ENCODE measurements at regions not wholly inside any gene's neighbourhood (a gene's known extent, or its start where the extent isn't known, plus 50 kb on each side); places are given as distances from the start of the nearest gene placed in this dataset.

- TF ChIP-seq, protein P1, sequence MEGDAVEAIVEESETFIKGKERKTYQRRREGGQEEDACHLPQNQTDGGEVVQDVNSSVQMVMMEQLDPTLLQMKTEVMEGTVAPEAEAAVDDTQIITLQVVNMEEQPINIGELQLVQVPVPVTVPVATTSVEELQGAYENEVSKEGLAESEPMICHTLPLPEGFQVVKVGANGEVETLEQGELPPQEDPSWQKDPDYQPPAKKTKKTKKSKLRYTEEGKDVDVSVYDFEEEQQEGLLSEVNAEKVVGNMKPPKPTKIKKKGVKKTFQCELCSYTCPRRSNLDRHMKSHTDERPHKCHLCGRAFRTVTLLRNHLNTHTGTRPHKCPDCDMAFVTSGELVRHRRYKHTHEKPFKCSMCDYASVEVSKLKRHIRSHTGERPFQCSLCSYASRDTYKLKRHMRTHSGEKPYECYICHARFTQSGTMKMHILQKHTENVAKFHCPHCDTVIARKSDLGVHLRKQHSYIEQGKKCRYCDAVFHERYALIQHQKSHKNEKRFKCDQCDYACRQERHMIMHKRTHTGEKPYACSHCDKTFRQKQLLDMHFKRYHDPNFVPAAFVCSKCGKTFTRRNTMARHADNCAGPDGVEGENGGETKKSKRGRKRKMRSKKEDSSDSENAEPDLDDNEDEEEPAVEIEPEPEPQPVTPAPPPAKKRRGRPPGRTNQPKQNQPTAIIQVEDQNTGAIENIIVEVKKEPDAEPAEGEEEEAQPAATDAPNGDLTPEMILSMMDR (IDR thresholded peaks at IDR 0.05), result no peak
- TF ChIP-seq POLR2AphosphoS5 (IDR thresholded peaks at IDR 0.05) (no peak), POLR2A (IDR thresholded peaks at IDR 0.05) (no peak), EP300 (IDR thresholded peaks at IDR 0.05) (no peak)
These were observed 181.3 kb upstream of the SRD5A2 start for GRCh38 chr2:31762085-31762484.
